Esophagus squamous epithelium (tissue), 4 donors: ENCODE measurements at regions not wholly inside any gene's neighbourhood (a gene's known extent, or its start where the extent isn't known, plus 50 kb on each side); places are given as distances from the start of the nearest gene placed in this dataset.

Source experiments
- POLR2A ChIP-seq, 4 donors: fragments of 450-650 bp; IDR thresholded peaks; one replicate each; pipeline ENCODE4 v1.6.1; 2017; ENCODE audit warnings: antibody characterized with exemption in 4 of 4, mild to moderate bottlenecking in 4 of 4, moderate library complexity in 3 of 4
- TF ChIP-seq, protein P1 (sequence below), 6 experiments: fragments of 450-650 bp in 4 of 6; fragments of 200-600 bp in 2 of 6; sonication (generic) in 2 of 6; IDR thresholded peaks; one replicate each; pipeline ENCODE4 v1.5.1; 2016 to 2019; ENCODE audit warnings: antibody characterized with exemption in 6 of 6, mild to moderate bottlenecking in 4 of 6, moderate library complexity in 4 of 6

DNA sequence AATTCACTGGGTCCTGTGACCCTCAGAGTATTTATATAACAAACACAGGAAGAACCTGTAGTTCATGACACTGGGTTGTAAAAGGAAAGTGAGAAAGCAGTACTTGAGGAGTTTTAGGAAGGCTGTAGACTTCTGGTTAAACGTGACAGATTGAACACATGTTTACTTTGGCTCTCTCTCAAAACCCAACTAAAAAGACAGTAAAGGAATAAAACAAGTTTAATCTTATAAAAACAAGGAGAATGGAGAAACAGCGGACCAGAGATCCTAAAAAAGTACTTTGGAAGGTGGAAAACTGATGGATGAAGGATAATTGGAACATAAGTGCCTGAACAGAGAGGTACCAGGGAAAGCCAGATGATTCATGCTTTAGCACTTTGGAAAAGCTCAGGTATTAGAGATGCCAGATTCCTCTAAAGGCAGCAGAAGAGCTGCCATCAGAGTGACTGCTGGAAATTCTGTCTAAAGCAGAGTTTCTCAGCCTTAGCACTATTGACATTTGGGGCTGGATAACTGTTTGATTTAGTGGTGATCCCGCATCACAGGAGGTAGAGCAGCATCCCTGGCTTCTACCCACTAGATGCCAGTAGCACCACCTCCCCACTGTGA lies 182.9 kb upstream of the RORA start:
- TF ChIP-seq, protein P1, sequence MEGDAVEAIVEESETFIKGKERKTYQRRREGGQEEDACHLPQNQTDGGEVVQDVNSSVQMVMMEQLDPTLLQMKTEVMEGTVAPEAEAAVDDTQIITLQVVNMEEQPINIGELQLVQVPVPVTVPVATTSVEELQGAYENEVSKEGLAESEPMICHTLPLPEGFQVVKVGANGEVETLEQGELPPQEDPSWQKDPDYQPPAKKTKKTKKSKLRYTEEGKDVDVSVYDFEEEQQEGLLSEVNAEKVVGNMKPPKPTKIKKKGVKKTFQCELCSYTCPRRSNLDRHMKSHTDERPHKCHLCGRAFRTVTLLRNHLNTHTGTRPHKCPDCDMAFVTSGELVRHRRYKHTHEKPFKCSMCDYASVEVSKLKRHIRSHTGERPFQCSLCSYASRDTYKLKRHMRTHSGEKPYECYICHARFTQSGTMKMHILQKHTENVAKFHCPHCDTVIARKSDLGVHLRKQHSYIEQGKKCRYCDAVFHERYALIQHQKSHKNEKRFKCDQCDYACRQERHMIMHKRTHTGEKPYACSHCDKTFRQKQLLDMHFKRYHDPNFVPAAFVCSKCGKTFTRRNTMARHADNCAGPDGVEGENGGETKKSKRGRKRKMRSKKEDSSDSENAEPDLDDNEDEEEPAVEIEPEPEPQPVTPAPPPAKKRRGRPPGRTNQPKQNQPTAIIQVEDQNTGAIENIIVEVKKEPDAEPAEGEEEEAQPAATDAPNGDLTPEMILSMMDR (IDR thresholded peaks at IDR 0.05): no peak
- TF ChIP-seq POLR2A (IDR thresholded peaks at IDR 0.05): no peak
